ENCODE measurements at regions not wholly inside any gene's neighbourhood (a gene's known extent, or its start where the extent isn't known, plus 50 kb on each side); places are given as distances from the start of the nearest gene placed in this dataset.

GRCh38 chr11:45518141-45518832 is 147.1 kb downstream of the CHST1 start:
- DNase-seq (ENCODE audit: low read depth): no peak

GRCh38 chr11:45517171-45517770 is 148.2 kb downstream of the CHST1 start:
- DNase-seq (ENCODE audit: low read depth): no peak

- DNase-seq (ENCODE audit: low read depth): no peak
Measured at GRCh38 chr11:45513821-45514340, 151.5 kb downstream of the CHST1 start.

GRCh38 chr11:45512471-45513148 is 152.8 kb downstream of the CHST1 start:
- DNase-seq (ENCODE audit: low read depth): no peak

- DNase-seq (ENCODE audit: low read depth): no peak
Measured at GRCh38 chr11:45511566-45511965, 153.9 kb downstream of the CHST1 start.

GRCh38 chr11:45507916-45508315 is 157.5 kb downstream of the CHST1 start:
- no peak for DNase-seq (ENCODE audit: low read depth)

- DNase-seq (ENCODE audit: low read depth): no peak
Measured at GRCh38 chr11:45503311-45503710, 162.1 kb downstream of the CHST1 start.

GRCh38 chr11:45502226-45502545 is 163.2 kb downstream of the CHST1 start:
- DNase-seq (ENCODE audit: low read depth): no peak

GRCh38 chr11:45501392-45502225 is 163.8 kb downstream of the CHST1 start:
- DNase-seq (ENCODE audit: low read depth): no peak

- no peak for DNase-seq (ENCODE audit: low read depth)
Measured at GRCh38 chr11:45500451-45500850, 165.0 kb downstream of the CHST1 start.

GRCh38 chr11:45494738-45495137 is 170.7 kb downstream of the CHST1 start:
- no peak for DNase-seq (ENCODE audit: low read depth)

GRCh38 chr11:45489281-45489905 is 176.0 kb downstream of the CHST1 start:
- DNase-seq (ENCODE audit: low read depth): no peak

- DNase-seq (ENCODE audit: low read depth): no peak
Measured at GRCh38 chr11:45486461-45486860, 179.0 kb downstream of the CHST1 start.

GRCh38 chr11:45485070-45485707 is 180.2 kb downstream of the CHST1 start:
- DNase-seq (ENCODE audit: low read depth): no peak

- no peak for DNase-seq (ENCODE audit: low read depth)
Measured at GRCh38 chr11:45484326-45484883, 181.0 kb downstream of the CHST1 start.

- no peak for DNase-seq (ENCODE audit: low read depth)
Measured at GRCh38 chr11:45483416-45483815, 182.0 kb downstream of the CHST1 start.

GRCh38 chr11:45482331-45482730 is 183.1 kb downstream of the CHST1 start:
- DNase-seq (ENCODE audit: low read depth): no peak

GRCh38 chr11:45481026-45481425 is 184.4 kb downstream of the CHST1 start:
- no peak for DNase-seq (ENCODE audit: low read depth)

GRCh38 chr11:45477588-45477987 is 187.8 kb downstream of the CHST1 start:
- DNase-seq (ENCODE audit: low read depth): no peak

GRCh38 chr11:45476126-45476525 is 189.3 kb downstream of the CHST1 start:
- no peak for DNase-seq (ENCODE audit: low read depth)

GRCh38 chr11:45475173-45475572 is 189.0 kb upstream of the SYT13 start:
- no peak for DNase-seq (ENCODE audit: low read depth)
